HepG2 (cell line): ENCODE measurements at regions not wholly inside any gene's neighbourhood (a gene's known extent, or its start where the extent isn't known, plus 50 kb on each side); places are given as distances from the start of the nearest gene placed in this dataset.

Experiments used
- ATAC-seq: fragments of 200-7000 bp; cut with Tn5 transposase; 3 replicates; pipeline ENCODE4 v1.9.1; 2020; ENCODE audit warnings: mild to moderate bottlenecking, moderate library complexity
- BruUV-seq: library from RNA; stranded (reverse); fragments of 400-500 nt; replicated peaks from 2 replicates; lab custom pipeline; 2021; lab: Mats Ljungman, UMichigan
- CTCF ChIA-PET: fragments of 300-600 bp; formaldehyde crosslinking; extraction: SDS; loops from one replicate; lab custom pipeline; 2021; ENCODE audit warnings: low total read pairs, inconsistent platforms, low intra/inter-chr PET ratio; lab: Yijun Ruan, JAX
- POLR2A ChIA-PET: fragments of 350-600 bp; sonication (Branson Sonifier 250); formaldehyde crosslinking; loops from one replicate; lab custom pipeline; 2020; ENCODE audit warnings: antibody characterized with exemption, inconsistent platforms; lab: Yijun Ruan, JAX
- DNase-seq: peaks from one replicate; pipeline ENCODE4 v3.0.0-alpha.2; 2015; ENCODE audit warnings: low spot score
- FAIRE-seq: peaks from 3 replicates; lab custom pipeline; 2011; peaks lifted over from hg19 to GRCh38; lab: Jason Lieb, UNC
- H2AFZ ChIP-seq: one replicate; pipeline ENCODE4 v1.6.1; 2011; ENCODE audit warnings: low read length, inconsistent platforms
- H3K27ac ChIP-seq: fragments of 300-600 bp; 3 replicates; pipeline ENCODE4 v1.8.0; 2011; ENCODE audit warnings: mixed run types, mild to moderate bottlenecking, mixed read lengths, low read length, inconsistent platforms; ENCODE audit not compliant: insufficient read depth; ENCODE audit errors: extremely low read length
- H3K27me3 ChIP-seq, 2 experiments: fragments of 200-600 bp in 1 of 2; 2 replicates in 1 of 2; 3 replicates in 1 of 2; pipeline versions ENCODE4 v1.6.0 to v1.8.0; 2011; ENCODE audit warnings: low read length in 2 of 2, mild to moderate bottlenecking in 2 of 2, moderate library complexity in 2 of 2, inconsistent platforms in 1 of 2; ENCODE audit not compliant: insufficient read depth in 2 of 2, control insufficient read depth in 1 of 2
- H3K36me3 ChIP-seq, 2 experiments: fragments of 200-600 bp in 1 of 2; replicated peaks in 1 of 2; 2 replicates in 1 of 2; 3 replicates in 1 of 2; pipeline versions ENCODE4 v1.5.1 to v1.8.0; 2011; ENCODE audit warnings: low read length in 2 of 2, inconsistent platforms in 1 of 2; ENCODE audit not compliant: insufficient read depth in 2 of 2, control insufficient read depth in 1 of 2
- H3K4me1 ChIP-seq: 2 replicates; pipeline ENCODE4 v1.5.1; 2012; ENCODE audit warnings: low read length, inconsistent platforms; ENCODE audit not compliant: insufficient read depth
- H3K4me2 ChIP-seq: 2 replicates; pipeline ENCODE4 v1.6.0; 2011; ENCODE audit warnings: low read depth, low read length, inconsistent platforms
- H3K4me3 ChIP-seq, 3 experiments: fragments of 200-600 bp in 1 of 3; sonication (generic), shearing (Covaris generic) in 1 of 3; replicated peaks in 1 of 3; 2 replicates each; pipeline ENCODE4 v1.5.1; 2011 to 2016; ENCODE audit warnings: low read length in 3 of 3, inconsistent platforms in 2 of 3, low read depth in 2 of 3, mild to moderate bottlenecking in 2 of 3, control low read depth in 1 of 3, mixed read lengths in 1 of 3; ENCODE audit not compliant: insufficient read depth in 1 of 3
- H3K79me2 ChIP-seq: one replicate; pipeline ENCODE4 v1.6.1; 2011; ENCODE audit warnings: low read length, inconsistent platforms; ENCODE audit not compliant: insufficient read depth
- H3K9ac ChIP-seq: 2 replicates; pipeline ENCODE4 v1.6.0; 2011; ENCODE audit warnings: mild to moderate bottlenecking, low read depth, low read length, inconsistent platforms; ENCODE audit not compliant: insufficient read depth
- H3K9me3 ChIP-seq: 2 replicates; pipeline ENCODE4 v1.5.1; 2012; ENCODE audit warnings: mild to moderate bottlenecking, low read length
- H4K20me1 ChIP-seq: 2 replicates; pipeline ENCODE4 v1.6.0; 2011; ENCODE audit warnings: inconsistent platforms, mild to moderate bottlenecking, low read length, moderate library complexity; ENCODE audit not compliant: insufficient read depth
- ARNT2 ChIP-seq: sonication (generic); formaldehyde crosslinking; IDR thresholded peaks from 2 replicates; pipeline ENCODE4 v1.8.0; 2022; ENCODE audit warnings: mild to moderate bottlenecking, low read depth, missing genetic modification reagents, moderate library complexity
- HIC2 ChIP-seq: sonication (generic); formaldehyde crosslinking; IDR thresholded peaks from 2 replicates; pipeline ENCODE4 v1.9.0; 2022; ENCODE audit warnings: low read depth, missing genetic modification reagents
- HINFP ChIP-seq: sonication (generic); formaldehyde crosslinking; IDR thresholded peaks from 2 replicates; pipeline ENCODE4 v1.4.0; 2020; ENCODE audit warnings: low read depth, mild to moderate bottlenecking, missing genetic modification reagents
- MYC ChIP-seq: sonication (generic); formaldehyde crosslinking; IDR thresholded peaks from 2 replicates; pipeline ENCODE4 v1.9.0; 2021; ENCODE audit warnings: missing genetic modification reagents, borderline replicate concordance
- POGK ChIP-seq: sonication (generic); formaldehyde crosslinking; conservative IDR thresholded peaks from 2 replicates; pipeline ENCODE4 v1.8.0; 2022; ENCODE audit warnings: mild to moderate bottlenecking, moderate library complexity, missing genetic modification reagents
- THAP7 ChIP-seq: sonication (generic); formaldehyde crosslinking; IDR thresholded peaks from 2 replicates; pipeline ENCODE4 v1.8.1; 2023; ENCODE audit warnings: mild to moderate bottlenecking, missing genetic modification reagents
- ZBTB39 ChIP-seq: sonication (generic); formaldehyde crosslinking; IDR thresholded peaks from 2 replicates; pipeline ENCODE4 v1.5.0; 2020; ENCODE audit warnings: missing genetic modification reagents
- ZKSCAN5 ChIP-seq: sonication (generic); formaldehyde crosslinking; IDR thresholded peaks from 2 replicates; pipeline ENCODE4 v1.5.1; 2020; ENCODE audit warnings: mild to moderate bottlenecking, missing genetic modification reagents
- ZNF160 ChIP-seq: sonication (generic); formaldehyde crosslinking; IDR thresholded peaks from 2 replicates; pipeline ENCODE4 v1.8.0; 2022; ENCODE audit warnings: mild to moderate bottlenecking, inconsistent platforms, missing genetic modification reagents
- ZNF576 ChIP-seq: sonication (generic); formaldehyde crosslinking; IDR thresholded peaks from 2 replicates; pipeline ENCODE4 v1.4.0; 2020; ENCODE audit warnings: mild to moderate bottlenecking, missing genetic modification reagents
- ZNF766 ChIP-seq: sonication (generic); formaldehyde crosslinking; IDR thresholded peaks from 2 replicates; pipeline ENCODE4 v1.5.0; 2020; ENCODE audit warnings: missing genetic modification reagents, borderline replicate concordance
- ZNF879 ChIP-seq: sonication (generic); formaldehyde crosslinking; IDR thresholded peaks from 2 replicates; pipeline ENCODE4 v1.8.1; 2023; ENCODE audit warnings: missing genetic modification reagents
- ZSCAN29 ChIP-seq: sonication (generic); formaldehyde crosslinking; conservative IDR thresholded peaks from 2 replicates; pipeline ENCODE4 v1.4.0; 2020; ENCODE audit warnings: mild to moderate bottlenecking, missing genetic modification reagents
- WGBS: methylation state at CpG from one replicate; pipeline ENCODE4 v1.1.6; 2017; ENCODE audit warnings: low lambda C conversion rate; 5-methylcytosine and 5-hydroxymethylcytosine counted together
- in situ Hi-C: cut with HindIII; loops from 2 replicates; pipeline ENCODE4 v1.10.0; 2017; ENCODE audit warnings: low pct_unique_long_range_greater_than_20kb; ENCODE audit not compliant: extremely low pct_ligation_motif_present
- intact Hi-C: fragments of 100-400 bp; cut with micrococcal nuclease; formaldehyde crosslinking; loops from one replicate; pipeline ENCODE4 v1.10.0; 2022; ENCODE audit not compliant: unreplicated experiment
- TF ChIP-seq, protein P1 (sequence below): sonication (generic); formaldehyde crosslinking; IDR thresholded peaks from 2 replicates; pipeline ENCODE4 v1.5.0; 2020; ENCODE audit warnings: missing genetic modification reagents

GRCh38 chr3:110808630-110809029 is 263.0 kb upstream of the NECTIN3 start:
- ATAC-seq = no peak
- intact Hi-C loops (no loop called here), in situ Hi-C loops (no loop called here)
- POLR2A ChIA-PET = no interaction called here
- no TSS peak for BruUV-seq
- CTCF ChIA-PET = no interaction called here
- no peak for FAIRE-seq
- WGBS = 53% methylated on average over 2 of the region's 2 CpGs
- H3K79me2 ChIP-seq = no peaks in the 10 kb centered on the region
- H3K36me3 ChIP-seq = no peaks in the 10 kb centered on the region
- no peak overlapping the region for H2AFZ ChIP-seq
- no peaks in the 10 kb centered on the region for H3K9me3 ChIP-seq
- no peak for DNase-seq
- no peak overlapping the region for H3K4me2 ChIP-seq
- H3K4me1 ChIP-seq = peaks cover 14% of the 10 kb centered on the region
- no peaks in the 10 kb centered on the region for H3K27me3 ChIP-seq
- no peaks in the 10 kb centered on the region for H4K20me1 ChIP-seq
- no peak overlapping the region for H3K27ac ChIP-seq
- H3K4me3 ChIP-seq = no peak overlapping the region
- no peak overlapping the region for H3K9ac ChIP-seq
- TF ChIP-seq MYC (CRISPR knock-in tag) (no peak), ZNF879 (CRISPR knock-in tag) (no peak), ARNT2 (no peak), ZSCAN29 (CRISPR knock-in tag) (no peak), ZBTB39 (CRISPR knock-in tag) (no peak), ZNF576 (CRISPR knock-in tag) (no peak), THAP7 (CRISPR knock-in tag) (no peak), POGK (CRISPR knock-in tag) (no peak), ZNF160 (no peak), ZKSCAN5 (no peak), HIC2 (CRISPR knock-in tag) (no peak), HINFP (no peak), ZNF766 (CRISPR knock-in tag) (no peak)
- TF ChIP-seq, protein P1, sequence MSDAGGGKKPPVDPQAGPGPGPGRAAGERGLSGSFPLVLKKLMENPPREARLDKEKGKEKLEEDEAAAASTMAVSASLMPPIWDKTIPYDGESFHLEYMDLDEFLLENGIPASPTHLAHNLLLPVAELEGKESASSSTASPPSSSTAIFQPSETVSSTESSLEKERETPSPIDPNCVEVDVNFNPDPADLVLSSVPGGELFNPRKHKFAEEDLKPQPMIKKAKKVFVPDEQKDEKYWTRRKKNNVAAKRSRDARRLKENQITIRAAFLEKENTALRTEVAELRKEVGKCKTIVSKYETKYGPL (CRISPR knock-in tag) = no peak
